ENCODE measurements at regions not wholly inside any gene's neighbourhood (a gene's known extent, or its start where the extent isn't known, plus 50 kb on each side); places are given as distances from the start of the nearest gene placed in this dataset.
"Not testable (repeated sequence)": the region's sequence is repeated elsewhere in the genome, so short reads cannot be mapped to it uniquely, and the experiment has no call there.

GRCh38 chr10:28971255-28971654, 293.9 kb downstream of the BAMBI start:
- DNase-seq = no peak

GRCh38 chr10:28971764-28972163, 294.4 kb downstream of the BAMBI start:
- DNase-seq = no peak

- no peak for DNase-seq
Measured at GRCh38 chr10:28973309-28973972, 296.1 kb downstream of the BAMBI start.

GRCh38 chr10:28975891-28976531, 298.7 kb downstream of the BAMBI start:
- DNase-seq = no peak

- DNase-seq = no peak
Measured at GRCh38 chr10:28977518-28977917, 300.2 kb downstream of the BAMBI start.

DNA sequence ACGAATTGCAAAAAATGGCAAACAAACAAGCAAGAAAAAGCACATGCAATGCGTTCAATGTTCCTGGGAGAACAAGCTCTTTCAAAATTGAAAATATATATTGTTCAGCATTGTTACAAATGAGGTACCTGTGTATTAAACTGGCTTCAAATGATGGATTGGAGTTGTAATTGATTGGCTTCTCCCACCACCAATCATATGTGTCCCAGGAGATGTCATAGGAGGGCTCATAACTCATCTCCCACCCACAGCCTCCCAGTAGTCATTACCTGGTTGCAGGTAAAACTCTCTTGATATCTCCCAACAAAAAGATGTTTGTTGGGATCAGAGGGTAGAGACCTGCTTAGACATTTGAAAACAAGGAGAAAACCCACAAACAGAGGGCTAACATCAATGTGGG, 302.9 kb downstream of the BAMBI start:
- no peak for DNase-seq

- no peak for DNase-seq
Measured at GRCh38 chr10:28981007-28981406, 303.7 kb downstream of the BAMBI start.

- DNase-seq = no peak
Measured at GRCh38 chr10:28982974-28983373, 305.7 kb downstream of the BAMBI start.

DNA sequence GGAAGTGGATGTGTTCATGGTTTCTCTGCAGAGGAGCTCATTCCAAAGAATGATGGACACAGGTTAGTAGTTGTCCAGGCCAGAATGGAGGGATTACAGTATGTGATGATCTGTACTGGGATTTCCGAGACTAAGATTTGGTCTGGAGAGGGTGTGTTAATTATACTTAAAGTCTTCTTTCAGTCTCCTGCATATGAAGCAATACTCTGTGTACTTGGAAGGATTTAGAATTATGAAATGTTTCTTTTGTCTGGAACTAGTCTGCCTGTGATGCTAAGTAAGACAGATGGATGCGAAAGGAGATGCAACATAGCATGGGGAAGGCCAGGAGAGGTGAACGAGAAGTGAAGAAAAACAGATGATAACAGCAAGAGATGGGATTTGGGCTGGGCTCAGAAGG, 305.1 kb upstream of the LYZL1 start:
- no peak for DNase-seq

- no peak for DNase-seq
Measured at GRCh38 chr10:28984431-28984830, 304.4 kb upstream of the LYZL1 start.

DNA sequence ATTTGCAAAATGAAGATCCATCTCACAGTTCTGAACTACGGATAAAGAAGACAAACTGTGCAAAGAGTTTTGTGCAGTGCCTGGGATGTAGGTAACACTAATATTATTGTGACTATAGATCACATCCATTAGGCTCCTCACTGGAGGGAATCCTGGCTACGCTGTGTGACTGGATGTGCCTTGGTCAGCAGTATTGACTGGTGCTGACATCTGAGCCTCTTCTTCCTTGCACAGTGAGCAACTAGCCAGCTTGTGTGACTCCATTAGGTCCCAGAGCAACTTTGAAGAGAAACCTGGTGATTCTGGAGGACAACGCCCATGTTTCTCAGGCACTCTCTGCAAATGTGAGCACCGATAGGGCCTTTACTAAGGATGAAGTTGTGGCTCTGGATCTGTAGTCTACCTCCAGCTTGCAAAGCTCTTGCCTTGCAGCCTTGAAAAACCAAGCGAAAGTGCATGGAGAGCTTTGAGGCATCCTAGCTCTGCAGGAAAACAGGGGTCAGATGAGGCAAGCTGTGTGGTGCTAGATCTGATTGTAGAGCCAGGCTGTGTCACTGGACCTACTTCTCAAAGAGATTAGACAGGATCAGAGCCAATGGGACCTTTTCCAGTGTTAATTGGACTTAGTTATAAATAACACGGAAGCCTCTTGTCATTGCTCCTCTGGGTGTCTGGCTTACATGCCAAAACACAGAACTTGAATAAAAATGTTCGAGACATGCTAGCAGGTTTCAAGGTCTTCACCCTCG, 303.6 kb upstream of the LYZL1 start:
- no peak for DNase-seq

DNA sequence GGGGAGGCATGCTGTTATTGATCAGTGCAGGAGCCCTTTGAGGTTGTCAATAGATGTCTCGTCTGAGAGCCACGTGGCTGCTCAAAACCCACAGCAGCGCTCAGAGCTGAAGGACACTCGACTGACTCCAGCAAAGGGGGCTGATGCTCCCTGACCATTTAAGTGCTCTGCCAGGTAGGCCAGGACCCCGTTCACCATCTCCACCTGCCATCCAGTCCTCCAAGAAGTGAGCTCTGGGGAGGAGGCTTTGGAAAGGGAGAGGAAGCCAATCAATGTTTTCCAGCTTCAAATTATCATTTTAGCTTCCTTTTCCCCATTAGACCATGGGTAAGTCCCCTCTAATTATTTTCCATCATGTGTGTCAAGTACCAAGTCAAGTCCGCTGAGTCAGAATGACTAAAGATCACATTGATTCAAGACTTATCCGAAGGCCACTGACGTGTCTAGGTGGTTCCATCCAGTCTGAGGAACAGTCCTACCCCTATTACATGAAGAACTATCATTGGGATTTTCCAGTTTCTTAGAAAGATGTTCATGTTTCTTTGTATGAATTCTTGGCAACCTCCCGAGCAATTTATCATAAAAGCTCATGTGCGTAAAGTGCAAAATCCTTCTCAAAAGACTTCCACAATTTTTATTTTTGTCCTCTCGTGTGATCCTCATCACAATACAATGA, 302.6 kb upstream of the LYZL1 start:
- no peak for DNase-seq

DNA sequence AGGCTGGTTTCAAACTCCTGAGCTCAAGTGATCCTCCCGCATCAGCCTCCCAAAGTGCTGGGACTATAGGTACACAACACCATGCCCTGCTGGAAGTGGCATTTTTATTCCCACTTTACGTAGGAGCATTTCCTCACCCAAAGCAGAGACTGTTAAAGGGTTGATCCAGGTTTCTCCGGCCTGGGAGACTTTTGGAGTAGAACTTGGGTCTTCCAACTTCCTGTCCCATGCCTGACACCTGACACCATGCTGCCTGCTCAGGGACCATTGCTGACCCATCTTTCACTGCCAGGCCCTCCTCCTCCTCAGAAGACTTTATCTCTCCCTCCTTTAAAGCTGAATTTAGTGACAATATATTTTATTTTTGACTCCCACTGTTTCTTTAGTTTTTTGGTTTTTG, 302.0 kb upstream of the LYZL1 start:
- DNase-seq = no peak

DNA sequence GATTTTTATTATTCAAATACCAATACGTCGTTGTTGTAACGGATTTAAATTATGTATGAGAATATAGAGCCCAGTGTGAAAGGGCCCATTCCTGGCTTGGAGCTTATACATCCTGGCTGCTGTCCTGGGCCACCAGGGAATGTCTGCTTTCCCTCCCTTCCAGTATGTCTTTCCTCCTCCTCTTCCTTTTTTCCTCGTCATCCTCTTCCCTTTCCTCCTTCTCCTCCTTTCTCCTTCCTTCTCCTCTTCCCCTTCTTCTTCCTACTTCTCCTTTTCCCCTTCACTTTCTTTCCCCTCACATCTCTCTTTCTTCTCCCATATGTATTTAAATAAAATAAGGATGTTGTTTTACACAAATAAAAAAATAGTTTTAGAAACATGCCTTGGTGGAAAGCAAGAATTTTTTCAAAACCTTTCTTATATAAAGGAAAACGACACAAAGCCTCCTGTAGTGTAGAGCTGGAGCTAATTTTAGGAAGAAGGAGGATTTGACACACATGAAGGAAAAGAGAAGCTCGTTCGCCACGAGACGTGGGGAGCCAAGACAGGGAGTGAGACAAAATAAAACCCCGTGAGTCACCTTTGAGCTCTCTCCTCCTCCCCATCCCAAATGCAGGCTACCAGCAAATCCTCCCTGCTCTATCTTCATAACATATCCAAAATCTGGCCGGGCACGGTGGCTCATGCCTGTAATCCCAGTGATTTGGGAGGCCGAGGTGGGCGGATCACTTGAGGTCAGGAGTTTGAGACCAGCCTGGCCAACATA, 301.1 kb upstream of the LYZL1 start:
- no peak for DNase-seq

DNA sequence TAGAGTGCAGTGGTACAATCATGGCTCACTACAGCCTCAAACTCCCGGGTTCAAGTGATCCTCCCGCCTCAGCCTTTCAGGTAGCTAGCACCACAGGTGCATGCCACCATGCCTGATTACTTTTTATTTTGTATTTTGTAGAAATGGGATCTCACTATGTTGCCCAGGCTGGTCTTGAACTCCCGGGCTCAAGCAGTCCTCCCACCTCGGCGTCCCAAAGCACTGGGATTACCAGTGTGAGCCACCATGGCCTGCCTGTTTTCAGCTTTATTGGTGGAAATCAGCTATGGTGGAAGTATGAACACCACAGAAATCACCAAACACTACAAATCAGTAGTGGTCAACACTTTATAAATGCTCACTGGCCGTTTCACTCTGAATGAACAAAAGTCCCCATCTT, 299.9 kb upstream of the LYZL1 start:
- DNase-seq = no peak

GRCh38 chr10:28991333-28992270, 297.3 kb upstream of the LYZL1 start:
- DNase-seq = peak; percentile 54

DNA sequence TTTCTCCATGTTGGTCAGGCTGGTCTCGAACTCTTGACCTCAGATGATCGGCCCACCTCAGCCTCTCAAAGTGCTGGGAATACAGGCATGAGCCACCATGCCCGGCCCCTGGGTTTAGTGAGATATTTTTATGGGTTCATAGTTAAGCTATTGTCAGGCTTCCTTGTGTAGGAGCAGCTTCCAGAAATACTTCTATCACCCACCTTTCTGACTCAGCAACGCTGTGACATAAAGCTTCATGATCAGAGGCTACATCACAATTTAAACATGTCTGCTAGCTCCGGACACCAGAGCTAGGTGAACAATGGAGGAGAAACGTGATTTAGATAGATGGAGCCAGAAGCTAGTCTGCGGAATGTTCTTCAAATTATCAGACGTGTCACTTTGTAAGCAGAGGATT, 295.8 kb upstream of the LYZL1 start:
- DNase-seq = no peak

DNA sequence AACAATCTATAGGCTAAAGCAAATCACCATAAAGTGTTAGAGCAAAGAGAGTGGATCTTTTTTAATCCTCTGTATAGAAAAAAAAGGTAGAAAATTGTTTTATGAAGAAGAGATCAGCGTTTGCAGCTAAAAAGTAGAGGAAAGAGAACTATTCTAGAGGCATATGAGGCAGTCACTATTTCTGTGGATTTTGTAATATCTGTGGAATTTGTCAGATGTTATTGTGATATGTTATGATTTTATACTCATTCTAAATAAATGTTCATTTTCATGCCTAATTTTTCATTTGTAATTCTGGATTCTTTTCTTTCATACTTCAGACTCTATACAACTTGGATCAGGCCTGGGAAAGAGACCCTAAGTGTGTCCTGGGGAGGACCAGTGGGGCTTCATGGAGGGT, 295.0 kb upstream of the LYZL1 start:
- DNase-seq = no peak

- not testable (repeated sequence) for DNase-seq
Measured at GRCh38 chr10:28994802-28995201, 294.1 kb upstream of the LYZL1 start.

DNA sequence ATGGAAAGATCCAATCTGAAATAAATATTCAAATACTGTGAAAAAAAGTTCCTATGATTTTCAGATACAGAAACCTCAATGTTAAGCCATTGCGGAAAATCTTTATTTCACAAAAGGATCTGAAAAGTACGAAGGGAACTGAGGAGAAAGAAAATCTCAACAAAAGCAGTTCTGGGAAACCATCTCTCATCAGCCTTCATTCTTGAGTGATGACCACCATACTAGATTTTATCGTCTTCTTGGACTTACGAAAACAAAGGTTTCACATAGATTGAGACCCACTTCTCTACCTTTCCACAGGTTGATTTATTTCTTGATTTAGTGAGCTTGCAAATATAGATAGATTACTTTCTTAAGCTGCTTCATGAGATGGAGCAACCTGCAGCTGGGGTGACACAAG, 293.4 kb upstream of the LYZL1 start:
- no peak for DNase-seq

- DNase-seq = no peak
Measured at GRCh38 chr10:28996345-28996744, 292.5 kb upstream of the LYZL1 start.

All from activated CD4-positive, alpha-beta T cell treated with anti-CD3 and anti-CD28 coated beads for 48 hours (primary cell).